GM18951 (cell line): ENCODE measurements at regions not wholly inside any gene's neighbourhood (a gene's known extent, or its start where the extent isn't known, plus 50 kb on each side); places are given as distances from the start of the nearest gene placed in this dataset.

Experiments
- POLR2A ChIP-seq: IDR thresholded peaks from 4 replicates; pipeline ENCODE4 v1.6.1; 2011; ENCODE audit warnings: mild to moderate bottlenecking; ENCODE audit not compliant: insufficient read length, insufficient read depth; ENCODE audit errors: extremely low read depth
- in situ Hi-C: fragments of 300-500 bp; cut with MboI; formaldehyde crosslinking; loops from one replicate; pipeline ENCODE4 v1.12.0; 2022; ENCODE audit warnings: low sequenced_read_pairs, mixed read lengths, inconsistent platforms; ENCODE audit not compliant: unreplicated experiment

GRCh38 chr6:164290101-164290500, 875.6 kb downstream of the QKI start:
- in situ Hi-C loops: no loop called here
- TF ChIP-seq POLR2A: no peak

- no peak for TF ChIP-seq POLR2A
- in situ Hi-C loops: no loop called here
Measured at GRCh38 chr6:164286011-164286410, 871.5 kb downstream of the QKI start.

- in situ Hi-C loops: no loop called here
Measured at GRCh38 chr6:164283574-164283973, 869.1 kb downstream of the QKI start.

GRCh38 chr6:164276211-164276610, 861.7 kb downstream of the QKI start:
- no peak for TF ChIP-seq POLR2A
- in situ Hi-C loops: no loop called here

More at GRCh38 chr6:164283574-164283973, 869.1 kb downstream of the QKI start:
- no peak for TF ChIP-seq POLR2A

- in situ Hi-C loops: no loop called here
- no peak for TF ChIP-seq POLR2A
Measured at GRCh38 chr6:164275773-164276172, 861.3 kb downstream of the QKI start.

- TF ChIP-seq POLR2A: no peak
- in situ Hi-C loops: no loop called here
Measured at GRCh38 chr6:164274493-164274892, 860.0 kb downstream of the QKI start.

GRCh38 chr6:164273491-164273890, 859.0 kb downstream of the QKI start:
- TF ChIP-seq POLR2A: no peak
- in situ Hi-C loops: no loop called here

GRCh38 chr6:164266851-164267250, 852.3 kb downstream of the QKI start:
- no peak for TF ChIP-seq POLR2A
- in situ Hi-C loops: no loop called here

- in situ Hi-C loops: no loop called here
- no peak for TF ChIP-seq POLR2A
Measured at GRCh38 chr6:164262348-164262747, 847.8 kb downstream of the QKI start.

- no peak for TF ChIP-seq POLR2A
- in situ Hi-C loops: no loop called here
Measured at GRCh38 chr6:164258421-164258820, 843.9 kb downstream of the QKI start.

GRCh38 chr6:164252948-164253347, 838.4 kb downstream of the QKI start:
- in situ Hi-C loops: no loop called here
- TF ChIP-seq POLR2A: no peak

GRCh38 chr6:164252291-164252690, 837.8 kb downstream of the QKI start:
- TF ChIP-seq POLR2A: no peak
- in situ Hi-C loops: no loop called here

GRCh38 chr6:164247106-164247505, 832.6 kb downstream of the QKI start:
- in situ Hi-C loops: no loop called here
- no peak for TF ChIP-seq POLR2A

- in situ Hi-C loops: no loop called here
- TF ChIP-seq POLR2A: no peak
Measured at GRCh38 chr6:164246082-164246481, 831.6 kb downstream of the QKI start.

GRCh38 chr6:164243949-164244348, 829.4 kb downstream of the QKI start:
- in situ Hi-C loops: no loop called here
- no peak for TF ChIP-seq POLR2A
